Activated gamma-delta T cell treated with Interleukin-2 at 50 U/mL for 16 hours (primary cell): ENCODE measurements at regions not wholly inside any gene's neighbourhood (a gene's known extent, or its start where the extent isn't known, plus 50 kb on each side); places are given as distances from the start of the nearest gene placed in this dataset.

Experiments
- DNase-seq: peaks from one replicate; pipeline ENCODE4 v3.0.0-alpha.2; 2020

- no peak for DNase-seq
These were observed 1475.4 kb downstream of the BRD1 start for GRCh38 chr22:48352086-48352911.

- DNase-seq = no peak
These were observed 1476.1 kb downstream of the BRD1 start for GRCh38 chr22:48351376-48352085.

- DNase-seq = no peak
These were observed 1477.2 kb downstream of the BRD1 start for GRCh38 chr22:48350456-48350855.

- DNase-seq = no peak
These were observed 1478.8 kb downstream of the BRD1 start for GRCh38 chr22:48348855-48349254.

GRCh38 chr22:48347311-48347710, 1480.4 kb downstream of the BRD1 start:
- no peak for DNase-seq

GRCh38 chr22:48346911-48347310, 1480.8 kb downstream of the BRD1 start:
- DNase-seq = no peak

GRCh38 chr22:48346311-48346710, 1481.4 kb downstream of the BRD1 start:
- DNase-seq = no peak

- DNase-seq = no peak
These were observed 1482.0 kb downstream of the BRD1 start for GRCh38 chr22:48345631-48346030.

- DNase-seq = no peak
These were observed 1484.2 kb downstream of the BRD1 start for GRCh38 chr22:48343461-48343860.

- no peak for DNase-seq
These were observed 1484.9 kb downstream of the BRD1 start for GRCh38 chr22:48342732-48343131.

- no peak for DNase-seq
These were observed 1485.7 kb downstream of the BRD1 start for GRCh38 chr22:48342016-48342415.

GRCh38 chr22:48340727-48341709, 1486.7 kb downstream of the BRD1 start:
- DNase-seq = no peak

GRCh38 chr22:48340191-48340590, 1487.5 kb downstream of the BRD1 start:
- DNase-seq = no peak

- no peak for DNase-seq
These were observed 1488.6 kb downstream of the BRD1 start for GRCh38 chr22:48338793-48339705.

GRCh38 chr22:48337957-48338792, 1489.5 kb downstream of the BRD1 start:
- DNase-seq = no peak

GRCh38 chr22:48336339-48337060, 1491.2 kb downstream of the BRD1 start:
- DNase-seq = no peak

- no peak for DNase-seq
These were observed 1492.1 kb downstream of the BRD1 start for GRCh38 chr22:48335442-48336139.

- no peak for DNase-seq
These were observed 1492.7 kb downstream of the BRD1 start for GRCh38 chr22:48334971-48335370.
